NCI-H2171 (cell line): ENCODE measurements at regions not wholly inside any gene's neighbourhood (a gene's known extent, or its start where the extent isn't known, plus 50 kb on each side); places are given as distances from the start of the nearest gene placed in this dataset.

ENCODE experiments used
- DNase-seq: peaks from one replicate; lab custom pipeline; 2025; lab: John Stamatoyannopoulos, UW

DNA sequence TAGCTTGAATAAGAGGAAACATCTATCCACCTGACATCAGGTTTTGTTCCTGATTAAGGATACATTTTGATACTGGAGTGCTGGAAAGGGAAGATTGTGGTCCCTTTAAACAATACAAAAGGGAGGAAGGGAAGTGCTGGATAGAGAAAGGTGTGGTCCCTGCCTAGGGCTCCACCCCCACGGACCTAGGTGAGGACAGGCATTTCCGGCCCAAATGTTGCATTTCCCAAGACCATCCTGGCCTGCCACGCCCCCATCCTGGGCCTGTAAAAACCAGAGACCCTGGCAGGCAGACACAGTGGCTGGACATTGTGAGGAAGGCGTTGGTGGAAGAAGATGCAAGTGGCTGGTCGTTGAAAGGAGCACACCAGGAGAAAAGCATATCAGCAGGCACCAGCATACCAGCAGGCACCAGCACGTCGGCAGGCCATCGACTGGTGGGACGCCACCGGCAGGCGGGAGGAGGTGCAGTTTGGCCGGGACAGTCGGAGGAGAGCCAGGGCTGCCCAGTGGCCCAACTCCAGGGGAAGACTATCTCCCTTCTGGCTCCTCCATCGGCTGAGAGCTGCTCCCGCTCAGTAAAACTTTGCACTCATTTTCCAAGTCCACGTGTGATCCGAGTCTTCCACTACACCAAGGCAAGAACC, 53.2 kb upstream of the AMN1 start:
- DNase-seq, result no peak

DNA sequence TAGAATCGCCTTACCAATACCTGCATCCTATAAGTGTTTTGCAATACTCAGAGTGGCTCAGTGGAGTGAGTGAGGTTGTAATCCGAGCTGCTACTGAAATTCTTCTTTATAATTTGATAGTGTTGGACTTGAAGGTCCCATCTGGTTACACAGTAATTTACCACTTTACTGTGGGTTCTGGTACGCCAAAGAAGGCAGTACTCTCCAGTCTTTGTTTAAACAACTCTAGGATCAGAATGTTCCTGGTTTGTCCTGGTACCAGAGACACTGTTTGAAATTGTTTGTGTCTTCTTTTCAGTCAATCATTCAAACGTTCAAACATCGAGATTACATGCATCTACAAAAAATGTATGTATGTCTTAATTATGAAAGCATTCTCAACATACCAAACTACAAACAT, 51.3 kb upstream of the AMN1 start:
- DNase-seq, result no peak

DNA sequence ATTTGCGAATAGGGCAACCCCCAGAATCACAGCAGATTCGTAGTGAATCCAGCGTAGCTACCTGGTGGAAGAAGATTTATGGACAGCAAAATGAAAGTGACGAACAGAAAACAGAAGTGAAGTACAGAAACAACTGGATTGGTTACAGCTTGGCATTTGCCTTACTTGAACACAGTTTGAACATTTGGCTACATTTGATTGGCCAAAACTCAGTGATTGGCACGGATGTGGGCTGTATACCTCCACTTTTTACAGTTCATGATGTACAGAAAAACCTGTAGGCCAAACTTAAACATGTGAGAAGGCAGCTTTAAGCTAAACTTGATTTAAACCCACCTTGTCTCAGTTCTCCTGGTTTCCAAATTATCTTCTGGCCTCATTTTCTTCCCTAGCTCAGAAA, 49.9 kb upstream of the AMN1 start:
- DNase-seq, result no peak
